Body of pancreas (tissue), 4 donors: ENCODE measurements at regions not wholly inside any gene's neighbourhood (a gene's known extent, or its start where the extent isn't known, plus 50 kb on each side); places are given as distances from the start of the nearest gene placed in this dataset.

Source experiments
- POLR2A ChIP-seq, 3 donors: fragments of 450-650 bp; IDR thresholded peaks; one replicate each; pipeline ENCODE4 v1.6.1; 2016; ENCODE audit warnings: antibody characterized with exemption in 3 of 3, mild to moderate bottlenecking in 2 of 3
- TF ChIP-seq, protein P1 (sequence below), 7 experiments: fragments of 450-650 bp in 4 of 7; fragments of 200-600 bp in 3 of 7; sonication (generic) in 3 of 7; IDR thresholded peaks; one replicate each; pipeline ENCODE4 v1.5.1; 2016 to 2019; ENCODE audit warnings: antibody characterized with exemption in 7 of 7

DNA sequence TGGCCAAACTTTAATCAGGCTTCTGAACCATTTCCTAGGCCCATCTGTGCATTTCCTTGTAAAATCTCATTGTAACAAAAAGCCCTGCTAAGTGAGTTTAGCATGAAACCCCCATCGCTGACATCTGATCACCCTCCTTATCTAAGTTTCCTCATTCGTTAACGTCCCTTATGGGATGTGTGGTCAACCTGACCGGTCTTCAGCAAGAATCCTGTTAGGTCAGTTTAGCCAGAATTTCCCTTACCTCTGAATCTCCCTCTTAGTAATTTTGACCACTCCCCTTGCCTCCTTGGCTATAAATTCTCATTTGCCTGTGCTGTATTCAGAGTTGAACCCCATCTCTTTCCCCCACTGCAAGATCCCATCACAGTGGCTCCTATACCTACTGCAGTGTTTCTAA is 239.3 kb downstream of the RMST start:
- no peak for TF ChIP-seq POLR2A (IDR thresholded peaks at IDR 0.05)
- TF ChIP-seq, protein P1, sequence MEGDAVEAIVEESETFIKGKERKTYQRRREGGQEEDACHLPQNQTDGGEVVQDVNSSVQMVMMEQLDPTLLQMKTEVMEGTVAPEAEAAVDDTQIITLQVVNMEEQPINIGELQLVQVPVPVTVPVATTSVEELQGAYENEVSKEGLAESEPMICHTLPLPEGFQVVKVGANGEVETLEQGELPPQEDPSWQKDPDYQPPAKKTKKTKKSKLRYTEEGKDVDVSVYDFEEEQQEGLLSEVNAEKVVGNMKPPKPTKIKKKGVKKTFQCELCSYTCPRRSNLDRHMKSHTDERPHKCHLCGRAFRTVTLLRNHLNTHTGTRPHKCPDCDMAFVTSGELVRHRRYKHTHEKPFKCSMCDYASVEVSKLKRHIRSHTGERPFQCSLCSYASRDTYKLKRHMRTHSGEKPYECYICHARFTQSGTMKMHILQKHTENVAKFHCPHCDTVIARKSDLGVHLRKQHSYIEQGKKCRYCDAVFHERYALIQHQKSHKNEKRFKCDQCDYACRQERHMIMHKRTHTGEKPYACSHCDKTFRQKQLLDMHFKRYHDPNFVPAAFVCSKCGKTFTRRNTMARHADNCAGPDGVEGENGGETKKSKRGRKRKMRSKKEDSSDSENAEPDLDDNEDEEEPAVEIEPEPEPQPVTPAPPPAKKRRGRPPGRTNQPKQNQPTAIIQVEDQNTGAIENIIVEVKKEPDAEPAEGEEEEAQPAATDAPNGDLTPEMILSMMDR (IDR thresholded peaks at IDR 0.05): no peak
